ENCODE measurements at regions not wholly inside any gene's neighbourhood (a gene's known extent, or its start where the extent isn't known, plus 50 kb on each side); places are given as distances from the start of the nearest gene placed in this dataset.

- Mint-ChIP-seq H3K27me3 (ENCODE audit: low read depth) (peaks cover 5% of the 10 kb centered on the region), H3K27ac (ENCODE audit: unreplicated experiment) (no peak overlapping the region), H3K36me3 (ENCODE audit: low read depth) (no peaks in the 10 kb centered on the region), H3K4me3 (no peak overlapping the region), H3K9me3 (peaks cover 3% of the 10 kb centered on the region), H3K4me1 (peaks cover 6% of the 10 kb centered on the region)
- TF ChIP-seq CTCF (conservative IDR thresholded peaks at IDR 0.05): peak; percentile 69
- peak; percentile 22 for DNase-seq (ENCODE audit: low read depth, low spot score)
These were observed 113.3 kb upstream of the CREB5 start for GRCh38 chr7:28298870-28299518.

GRCh38 chr7:28299556-28299955 is 112.8 kb upstream of the CREB5 start:
- Mint-ChIP-seq H3K9me3 (no peaks in the 10 kb centered on the region), H3K27me3 (ENCODE audit: low read depth) (peaks cover 5% of the 10 kb centered on the region), H3K36me3 (ENCODE audit: low read depth) (no peaks in the 10 kb centered on the region), H3K4me1 (peaks cover 6% of the 10 kb centered on the region), H3K27ac (ENCODE audit: unreplicated experiment) (no peak overlapping the region), H3K4me3 (no peak overlapping the region)
- TF ChIP-seq CTCF (conservative IDR thresholded peaks at IDR 0.05): no peak
- no peak for DNase-seq (ENCODE audit: low read depth, low spot score)

GRCh38 chr7:28300488-28300887 is 111.8 kb upstream of the CREB5 start:
- TF ChIP-seq CTCF (conservative IDR thresholded peaks at IDR 0.05): no peak
- Mint-ChIP-seq H3K9me3 (no peaks in the 10 kb centered on the region), H3K27ac (ENCODE audit: unreplicated experiment) (no peak overlapping the region), H3K27me3 (ENCODE audit: low read depth) (peaks cover 5% of the 10 kb centered on the region), H3K36me3 (ENCODE audit: low read depth) (no peaks in the 10 kb centered on the region), H3K4me3 (no peak overlapping the region), H3K4me1 (peaks cover 6% of the 10 kb centered on the region)
- DNase-seq (ENCODE audit: low read depth, low spot score): no peak

GRCh38 chr7:28301148-28301641 is 111.1 kb upstream of the CREB5 start:
- no peaks in the 10 kb centered on the region for H3K9me3 Mint-ChIP-seq
- no peak for DNase-seq (ENCODE audit: low read depth, low spot score)
- H3K36me3 Mint-ChIP-seq (ENCODE audit: low read depth): no peaks in the 10 kb centered on the region
- H3K27me3 Mint-ChIP-seq (ENCODE audit: low read depth): peaks cover 5% of the 10 kb centered on the region
- no peak overlapping the region for H3K4me3 Mint-ChIP-seq
- H3K4me1 Mint-ChIP-seq: peaks cover 6% of the 10 kb centered on the region
- TF ChIP-seq CTCF (conservative IDR thresholded peaks at IDR 0.05): no peak
- no peak overlapping the region for H3K27ac Mint-ChIP-seq (ENCODE audit: unreplicated experiment)

GRCh38 chr7:28304290-28304689 is 108.0 kb upstream of the CREB5 start:
- no peak for DNase-seq (ENCODE audit: low read depth, low spot score)

More at GRCh38 chr7:28304290-28304689, 108.0 kb upstream of the CREB5 start:
- H3K27me3 Mint-ChIP-seq (ENCODE audit: low read depth): no peaks in the 10 kb centered on the region
- no peaks in the 10 kb centered on the region for H3K36me3 Mint-ChIP-seq (ENCODE audit: low read depth)
- H3K4me1 Mint-ChIP-seq: no peaks in the 10 kb centered on the region
- no peak for TF ChIP-seq CTCF (conservative IDR thresholded peaks at IDR 0.05)
- H3K4me3 Mint-ChIP-seq: no peak overlapping the region
- no peaks in the 10 kb centered on the region for H3K9me3 Mint-ChIP-seq
- H3K27ac Mint-ChIP-seq (ENCODE audit: unreplicated experiment): no peak overlapping the region
